ENCODE measurements at regions not wholly inside any gene's neighbourhood (a gene's known extent, or its start where the extent isn't known, plus 50 kb on each side); places are given as distances from the start of the nearest gene placed in this dataset.

GRCh38 chr20:18986895-18987580 is 173.5 kb downstream of the SCP2D1 start:
- no peak overlapping the region for H2AFZ ChIP-seq (ENCODE audit: low read depth, low read length, poor library complexity, severe bottlenecking)
- no peaks in the 10 kb centered on the region for H3K9me2 ChIP-seq (ENCODE audit: insufficient read depth)
- DNase-seq (ENCODE audit: low read depth, low spot score) (no peak), ATAC-seq (no peak)
- intact Hi-C loops (cut with micrococcal nuclease): no loop called here
- no peak overlapping the region for H3K9ac ChIP-seq (ENCODE audit: low read length)
- H3K9me3 ChIP-seq (ENCODE audit: control insufficient read depth in 1 of 2, insufficient read depth in 1 of 2, low read depth in 1 of 2, low read length in 2 of 2): no peaks in the 10 kb centered on the region
- H4K20me1 ChIP-seq (ENCODE audit: insufficient read depth): no peaks in the 10 kb centered on the region
- no TSS peak for BruUV-seq (replicated peaks)
- H3K36me3 ChIP-seq (ENCODE audit: control insufficient read depth in 1 of 2, insufficient read depth in 2 of 2, low read length in 2 of 2): no peaks in the 10 kb centered on the region
- no peak overlapping the region for H3K27ac ChIP-seq (ENCODE audit: low read depth, low read length)
- POLR2A ChIA-PET: no interaction called here
- RAD21 ChIA-PET (ENCODE audit: low non-redundant PET in 1 of 2, low total read pairs in 2 of 2, uncharacterized antibody in 2 of 2, unreplicated experiment in 2 of 2): interaction anchor here in 1 of 2 experiments (0.6 kb wide), 1 partner anchor 98 kb away, joined by 3 read pairs; no protein-coding TSS in a partner anchor
- H3K4me2 ChIP-seq (ENCODE audit: low read length): no peak overlapping the region
- CTCF ChIA-PET: no interaction called here
- TF ChIP-seq SP1 (IDR thresholded peaks at IDR 0.05; ENCODE audit: low read depth) (no peak), POLR2A (IDR thresholded peaks at IDR 0.05; ENCODE audit: borderline replicate concordance, extremely low read depth, insufficient read depth, insufficient read length) (no peak)
- H3K4me3 ChIP-seq (replicated peaks in 1 of 2; ENCODE audit: low read depth in 1 of 2, low read length in 2 of 2): no peak overlapping the region
- H3K79me2 ChIP-seq (ENCODE audit: insufficient read depth, low read length): no peaks in the 10 kb centered on the region
- no peaks in the 10 kb centered on the region for H3K4me1 ChIP-seq (ENCODE audit: control insufficient read depth in 1 of 2, insufficient read depth in 2 of 2, low read length in 2 of 2)
- no peaks in the 10 kb centered on the region for H3K27me3 ChIP-seq (ENCODE audit: insufficient read depth, low read length)

- intact Hi-C loops (cut with micrococcal nuclease): no loop called here
- Histone ChIP-seq H3K4me2 (ENCODE audit: low read length) (no peak overlapping the region), H3K36me3 (ENCODE audit: control insufficient read depth in 1 of 2, insufficient read depth in 2 of 2, low read length in 2 of 2) (no peaks in the 10 kb centered on the region), H3K27me3 (ENCODE audit: insufficient read depth, low read length) (no peaks in the 10 kb centered on the region), H2AFZ (ENCODE audit: low read depth, low read length, poor library complexity, severe bottlenecking) (no peak overlapping the region), H3K79me2 (ENCODE audit: insufficient read depth, low read length) (no peaks in the 10 kb centered on the region), H3K4me1 (ENCODE audit: control insufficient read depth in 1 of 2, insufficient read depth in 2 of 2, low read length in 2 of 2) (no peaks in the 10 kb centered on the region), H3K9me3 (ENCODE audit: control insufficient read depth in 1 of 2, insufficient read depth in 1 of 2, low read depth in 1 of 2, low read length in 2 of 2) (no peaks in the 10 kb centered on the region), H3K9ac (ENCODE audit: low read length) (no peak overlapping the region), H3K9me2 (ENCODE audit: insufficient read depth) (no peaks in the 10 kb centered on the region), H4K20me1 (ENCODE audit: insufficient read depth) (no peaks in the 10 kb centered on the region), H3K27ac (ENCODE audit: low read depth, low read length) (no peak overlapping the region), H3K4me3 (replicated peaks in 1 of 2; ENCODE audit: low read depth in 1 of 2, low read length in 2 of 2) (no peak overlapping the region)
- no peak for DNase-seq (ENCODE audit: low read depth, low spot score)
- POLR2A ChIA-PET: no interaction called here
- ATAC-seq: no peak
- no peak for TF ChIP-seq CTCF (IDR thresholded peaks at IDR 0.05 in 2 of 3, conservative IDR thresholded peaks at IDR 0.05 in 1 of 3; ENCODE audit: borderline replicate concordance in 1 of 3, insufficient read depth in 1 of 3, low read depth in 2 of 3, low read length in 2 of 3)
- no peak for TF ChIP-seq EZH2phosphoT487 (IDR thresholded peaks at IDR 0.05; ENCODE audit: borderline replicate concordance)
- TF ChIP-seq SP1 (IDR thresholded peaks at IDR 0.05; ENCODE audit: low read depth): no peak
- no peak for TF ChIP-seq RAD21 (IDR thresholded peaks at IDR 0.05; ENCODE audit: low read depth)
- no peak for TF ChIP-seq MAX (IDR thresholded peaks at IDR 0.05)
- TF ChIP-seq SIN3A (IDR thresholded peaks at IDR 0.05; ENCODE audit: low read depth): no peak
- TF ChIP-seq FOSL1 (IDR thresholded peaks at IDR 0.05; ENCODE audit: low read depth): no peak
- TF ChIP-seq EZH2 (IDR thresholded peaks at IDR 0.05): no peak
- no peak for TF ChIP-seq CEBPB (IDR thresholded peaks at IDR 0.05; ENCODE audit: low read depth)
- CTCF ChIA-PET: no interaction called here
- no TSS peak for BruUV-seq (replicated peaks)
- RAD21 ChIA-PET (ENCODE audit: low non-redundant PET in 1 of 2, low total read pairs in 2 of 2, uncharacterized antibody in 2 of 2, unreplicated experiment in 2 of 2): no interaction called here
Observed at GRCh38 chr20:18987781-18988360, 174.3 kb downstream of the SCP2D1 start.
